HK-2 (cell line): ENCODE measurements at regions not wholly inside any gene's neighbourhood (a gene's known extent, or its start where the extent isn't known, plus 50 kb on each side); places are given as distances from the start of the nearest gene placed in this dataset.

ENCODE experiments used
- DNase-seq: peaks from one replicate; pipeline ENCODE4 v3.0.0-alpha.2; 2018; ENCODE audit not compliant: unreplicated experiment

- DNase-seq = no peak
Observed at GRCh38 chr3:24835510-24835909, 340.9 kb upstream of the THRB start.

GRCh38 chr3:24837601-24838000 lies 343.0 kb upstream of the THRB start:
- no peak for DNase-seq

GRCh38 chr3:24838533-24838932 lies 343.9 kb upstream of the THRB start:
- no peak for DNase-seq

GRCh38 chr3:24843955-24844354 lies 349.3 kb upstream of the THRB start:
- DNase-seq = no peak

- no peak for DNase-seq
Observed at GRCh38 chr3:24845524-24846155, 351.0 kb upstream of the THRB start.

- no peak for DNase-seq
Observed at GRCh38 chr3:24846286-24846860, 351.7 kb upstream of the THRB start.

- no peak for DNase-seq
Observed at GRCh38 chr3:24850245-24850644, 355.6 kb upstream of the THRB start.

- DNase-seq = no peak
Observed at GRCh38 chr3:24853685-24854490, 359.2 kb upstream of the THRB start.

GRCh38 chr3:24854748-24855147 lies 360.1 kb upstream of the THRB start:
- no peak for DNase-seq

- DNase-seq = no peak
Observed at GRCh38 chr3:24857945-24858344, 363.3 kb upstream of the THRB start.

- no peak for DNase-seq
Observed at GRCh38 chr3:24863215-24863614, 368.6 kb upstream of the THRB start.

- DNase-seq = no peak
Observed at GRCh38 chr3:24867783-24868182, 373.1 kb upstream of the THRB start.

- no peak for DNase-seq
Observed at GRCh38 chr3:24881239-24881638, 386.6 kb upstream of the THRB start.

GRCh38 chr3:24886501-24886900 lies 391.9 kb upstream of the THRB start:
- no peak for DNase-seq

- no peak for DNase-seq
Observed at GRCh38 chr3:24890012-24890411, 395.4 kb upstream of the THRB start.

- no peak for DNase-seq
Observed at GRCh38 chr3:24899373-24899772, 404.7 kb upstream of the THRB start.

- no peak for DNase-seq
Observed at GRCh38 chr3:24899901-24900603, 405.4 kb upstream of the THRB start.

GRCh38 chr3:24905266-24905665 lies 410.6 kb upstream of the THRB start:
- DNase-seq = no peak

- no peak for DNase-seq
Observed at GRCh38 chr3:24907106-24907505, 412.5 kb upstream of the THRB start.

GRCh38 chr3:24911076-24911475 lies 416.4 kb upstream of the THRB start:
- no peak for DNase-seq

- DNase-seq = no peak
Observed at GRCh38 chr3:24915639-24916038, 421.0 kb upstream of the THRB start.

GRCh38 chr3:24917908-24918307 lies 423.3 kb upstream of the THRB start:
- DNase-seq = no peak

GRCh38 chr3:24923570-24923969 lies 428.9 kb upstream of the THRB start:
- DNase-seq = no peak
